SK-N-SH treated with all-trans-retinoic acid at 6 μM for 48 hours (cell line): ENCODE measurements at regions not wholly inside any gene's neighbourhood (a gene's known extent, or its start where the extent isn't known, plus 50 kb on each side); places are given as distances from the start of the nearest gene placed in this dataset.
"Not testable (repeated sequence)": the region's sequence is repeated elsewhere in the genome, so short reads cannot be mapped to it uniquely, and the experiment has no call there.

ENCODE experiments used
- ATAC-seq: fragments of 200-7000 bp; cut with Tn5 transposase; 3 replicates; pipeline ENCODE4 v1.9.1; 2020; ENCODE audit warnings: mild to moderate bottlenecking, moderate library complexity

DNA sequence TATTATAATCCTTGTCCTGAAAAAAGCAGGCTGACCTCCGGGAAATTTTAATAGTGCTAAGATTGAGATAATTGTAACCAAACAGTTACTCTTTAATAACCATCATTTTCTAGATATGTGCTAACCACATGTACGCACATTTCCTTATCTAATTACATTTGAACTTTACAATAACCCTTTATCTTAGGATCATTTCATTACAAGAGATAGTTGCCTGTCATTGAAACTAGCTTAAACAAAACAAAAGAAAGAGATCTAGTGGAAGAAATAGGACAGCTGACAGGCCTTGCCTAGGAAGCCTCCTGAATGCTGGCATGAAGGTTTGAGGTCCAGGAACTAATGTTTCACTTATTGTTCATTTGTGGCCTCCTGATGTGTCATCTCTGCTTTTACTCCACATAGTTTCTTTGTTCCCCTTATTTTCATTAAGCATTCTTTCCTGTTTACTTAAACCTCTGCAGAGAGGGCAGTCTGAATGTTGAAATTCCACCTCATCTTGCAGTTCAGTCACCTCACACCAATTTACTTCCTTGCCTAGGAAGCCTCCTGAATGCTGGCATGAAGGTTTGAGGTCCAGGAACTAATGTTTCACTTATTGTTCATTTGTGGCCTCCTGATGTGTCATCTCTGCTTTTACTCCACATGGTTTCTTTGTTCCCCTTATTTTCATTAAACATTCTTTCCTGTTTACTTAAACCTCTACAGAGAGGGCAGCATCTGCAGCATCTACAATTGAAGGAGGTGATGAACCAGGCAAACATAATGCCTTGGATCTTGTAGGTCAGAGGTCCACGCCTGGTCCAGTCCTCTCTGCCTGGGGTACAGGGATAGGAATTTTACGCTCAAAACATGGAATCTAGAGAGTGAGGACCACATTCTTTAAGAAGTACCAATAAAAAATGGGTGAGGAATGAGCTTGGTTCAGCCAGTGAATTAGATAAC, 247.5 kb downstream of the SPATA31A6 start:
- ATAC-seq = not testable (repeated sequence)

DNA sequence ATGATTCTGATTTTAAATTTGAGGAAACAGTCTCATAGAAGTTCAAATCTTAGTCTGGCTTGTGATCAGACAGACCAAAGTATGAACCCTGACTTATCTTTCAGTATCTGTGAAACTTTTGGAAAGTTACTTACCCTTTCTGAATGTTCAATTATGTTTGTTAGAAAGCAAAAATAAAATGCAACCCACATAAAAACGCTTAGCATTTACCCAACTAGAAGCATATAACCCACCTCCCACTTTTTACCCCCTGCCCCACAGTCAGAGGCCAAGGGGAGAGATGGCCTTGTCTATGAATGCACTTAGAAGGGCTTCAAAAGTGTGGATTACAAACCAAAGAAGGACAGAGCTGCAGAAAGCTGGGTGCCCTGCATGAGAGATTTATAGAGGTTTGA, 248.2 kb downstream of the SPATA31A6 start:
- ATAC-seq = not testable (repeated sequence)

DNA sequence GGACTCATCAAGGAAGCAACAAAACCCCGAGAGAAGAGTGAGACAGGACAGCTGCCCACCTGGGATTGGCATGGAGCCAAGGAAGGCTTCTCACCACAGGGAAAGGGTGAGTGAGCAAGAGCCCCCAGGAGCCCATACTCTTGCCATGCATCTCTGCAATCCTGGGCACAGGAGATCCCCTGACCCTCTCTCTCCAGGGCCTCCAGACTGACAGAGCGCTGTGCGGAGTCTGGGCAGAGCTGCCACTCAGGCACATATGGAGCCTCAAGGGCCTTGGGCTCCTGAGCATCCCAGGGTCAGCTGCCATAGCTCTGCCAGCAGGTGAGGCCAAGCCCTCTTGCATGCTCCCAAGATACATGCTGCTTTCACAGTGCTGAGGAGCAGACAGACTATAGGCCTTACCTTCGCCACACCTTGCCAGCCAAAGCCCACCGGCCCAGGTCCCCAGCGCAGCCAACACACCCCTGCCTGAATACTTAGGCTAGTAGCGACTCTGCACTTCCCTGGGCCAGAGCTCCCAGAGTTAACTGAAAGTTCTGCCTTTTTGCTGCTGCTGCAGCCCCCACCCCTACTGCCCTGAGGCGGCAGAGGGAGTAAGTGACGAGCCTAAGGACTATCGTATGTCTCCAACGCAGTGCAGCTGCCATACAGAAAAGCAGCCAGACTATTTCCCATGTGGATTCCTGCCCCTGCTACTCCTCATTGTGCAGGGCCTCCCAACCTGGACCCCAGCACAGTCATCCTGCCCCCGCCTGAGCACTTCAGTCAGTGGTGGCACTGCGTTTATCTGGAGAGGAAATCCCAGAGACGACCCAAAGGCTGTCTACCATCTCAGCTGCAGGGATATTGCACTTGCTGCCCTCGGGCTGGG, 251.6 kb downstream of the SPATA31A6 start:
- ATAC-seq = not testable (repeated sequence)

DNA sequence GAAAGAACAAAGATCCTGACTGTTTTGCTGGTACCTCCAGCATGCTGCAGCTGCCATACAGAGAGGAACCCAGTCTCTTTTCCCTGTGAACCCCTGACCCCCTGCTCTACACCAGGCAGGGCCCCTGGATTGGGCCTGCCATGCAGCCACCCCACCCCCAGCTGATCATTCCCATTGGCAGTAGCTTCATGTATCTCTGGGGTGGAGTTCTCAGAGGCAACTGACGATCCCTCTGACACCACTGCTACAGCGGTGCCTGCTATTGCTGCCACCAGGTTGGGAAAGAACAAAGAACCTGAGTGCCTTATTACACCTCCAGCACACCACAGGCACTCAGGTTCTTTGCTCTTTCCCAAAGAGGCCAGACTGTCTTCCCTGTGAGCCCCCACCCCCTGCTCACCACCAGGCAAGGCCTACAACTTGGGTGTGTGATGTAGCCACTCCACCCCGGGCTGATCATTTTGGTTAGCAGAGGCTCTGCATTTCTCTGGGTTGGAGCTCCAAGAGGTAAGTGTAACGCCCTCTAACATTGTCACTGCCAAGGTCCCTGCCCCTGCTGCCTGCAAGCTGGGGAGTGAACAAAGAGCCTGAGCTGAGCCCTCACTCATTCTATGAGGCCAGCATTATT, 252.4 kb downstream of the SPATA31A6 start:
- ATAC-seq = not testable (repeated sequence)

DNA sequence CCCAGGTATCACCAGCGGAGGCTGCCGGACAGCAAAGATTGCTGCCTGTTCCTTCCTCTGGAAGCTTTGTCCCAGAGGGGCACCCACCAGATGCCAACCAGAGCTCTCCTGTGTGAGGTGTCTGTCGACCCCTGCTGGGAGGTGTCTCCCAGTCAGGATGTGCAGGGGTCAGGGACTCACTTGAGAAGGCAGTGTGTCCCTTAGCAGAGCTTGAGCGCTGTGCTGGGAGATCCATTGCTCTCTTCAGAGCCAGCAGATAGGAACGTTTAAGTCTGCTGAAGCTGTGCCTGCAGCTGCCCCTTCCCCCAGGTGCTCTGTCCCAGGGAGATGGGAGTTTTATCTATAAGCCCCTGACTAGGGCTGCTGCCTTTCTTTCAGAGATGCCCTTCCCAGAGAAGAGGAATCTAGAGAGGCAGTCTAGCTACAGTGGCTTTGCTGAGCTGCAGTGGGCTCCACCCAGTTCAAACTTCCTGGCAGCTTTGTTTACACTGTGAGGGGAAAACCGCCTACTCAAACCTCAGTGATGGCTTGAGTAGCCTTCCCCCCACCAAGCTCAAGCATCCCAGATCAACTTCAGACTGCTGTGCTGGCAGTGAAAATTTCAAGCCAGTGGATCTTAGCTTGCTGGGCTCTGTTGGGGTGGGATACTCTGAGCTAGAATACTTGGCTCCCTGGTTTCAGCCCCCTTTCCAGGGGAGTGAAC, 253.7 kb downstream of the SPATA31A6 start:
- not testable (repeated sequence) for ATAC-seq

DNA sequence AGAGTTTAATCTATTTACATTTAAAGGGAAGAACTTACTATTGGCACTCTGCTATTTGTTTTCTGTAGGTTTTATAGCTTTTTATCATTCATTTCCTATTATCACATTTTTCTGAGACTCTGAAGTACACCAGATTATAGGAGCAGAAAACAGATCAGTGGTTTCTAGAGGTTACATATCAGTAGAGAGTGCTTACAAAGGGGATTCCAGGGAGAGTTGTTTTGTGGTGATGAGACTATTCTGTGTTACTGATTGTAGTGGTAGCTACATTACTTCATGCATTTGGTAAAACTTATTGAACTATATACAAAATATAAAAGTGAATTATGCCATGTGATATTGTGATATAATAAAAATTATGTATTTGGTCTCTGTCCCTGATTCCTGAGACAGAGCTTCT, 259.2 kb downstream of the SPATA31A6 start:
- not testable (repeated sequence) for ATAC-seq

DNA sequence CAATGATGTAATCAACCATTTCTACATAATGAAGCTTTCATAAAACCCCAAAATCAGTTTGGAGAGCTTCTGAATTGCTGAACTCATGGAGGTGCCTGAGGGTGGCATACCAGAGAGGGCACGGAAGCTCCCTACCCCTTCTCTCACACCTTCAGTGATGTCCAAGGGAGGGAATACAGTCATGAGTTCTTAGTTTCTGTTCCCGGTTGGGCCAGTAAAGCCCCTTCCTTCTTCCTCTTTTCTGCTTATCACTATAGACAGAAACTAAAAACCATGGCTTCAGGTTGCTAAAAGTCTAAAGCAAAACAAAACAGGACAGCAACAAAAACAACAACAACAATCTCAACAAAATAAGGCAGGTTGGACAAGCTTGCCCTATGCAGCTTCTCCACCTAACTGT, 260.0 kb downstream of the SPATA31A6 start:
- not testable (repeated sequence) for ATAC-seq

DNA sequence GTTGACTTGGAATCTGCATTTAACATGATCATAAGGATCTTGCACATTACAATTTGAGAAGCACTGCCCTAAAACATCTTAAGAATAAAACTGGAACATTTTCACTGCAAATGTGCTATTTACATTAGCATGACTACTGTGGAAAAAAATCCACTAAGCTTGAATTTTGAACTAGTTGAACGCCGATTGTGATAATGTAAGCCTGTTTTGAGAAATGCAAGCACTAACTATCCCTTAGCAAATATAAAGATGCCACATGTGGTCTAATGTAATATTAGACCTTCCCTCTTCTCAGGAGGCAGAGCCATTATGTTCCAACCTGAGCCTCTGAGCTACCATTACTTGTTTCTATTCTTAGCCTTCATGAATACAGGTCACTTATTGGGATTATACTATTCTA, 278.0 kb downstream of the SPATA31A6 start:
- ATAC-seq = not testable (repeated sequence)

DNA sequence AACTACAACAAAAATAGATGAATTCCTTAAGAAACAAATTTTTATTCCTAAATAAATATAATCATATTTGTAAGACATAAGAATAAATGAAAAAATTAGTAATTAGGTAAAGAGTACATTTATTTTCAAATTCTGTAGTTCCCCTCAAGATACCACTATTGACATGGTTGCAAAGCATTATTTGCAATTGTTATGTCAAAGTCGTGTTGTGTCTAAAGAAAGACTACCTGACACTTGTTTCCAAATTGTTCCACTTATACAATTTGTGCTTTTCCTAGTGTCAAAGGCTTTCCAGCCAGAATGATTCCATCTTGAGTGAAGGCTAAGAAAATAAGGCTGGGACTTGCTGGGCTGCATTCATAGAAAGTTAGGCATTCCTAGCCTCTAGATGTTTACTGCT, 278.4 kb downstream of the SPATA31A6 start:
- ATAC-seq = not testable (repeated sequence)

DNA sequence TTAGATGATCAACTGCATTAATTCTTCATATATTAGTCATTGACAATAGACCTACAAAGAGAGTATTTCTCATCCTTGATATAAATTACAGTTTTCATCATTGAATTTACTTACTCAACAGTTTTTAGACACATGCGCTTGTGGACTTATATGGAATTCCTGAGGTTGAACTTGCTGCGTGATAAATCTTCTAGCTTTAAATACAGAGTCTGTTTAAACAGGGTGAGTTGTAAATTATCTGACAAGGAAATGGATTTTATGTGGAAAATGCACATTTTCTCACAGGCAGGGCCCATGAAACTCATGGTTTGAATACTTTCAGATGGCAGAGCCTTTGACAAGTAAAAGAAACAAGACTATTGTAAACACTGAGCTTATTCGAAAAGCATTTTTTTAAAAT, 280.5 kb downstream of the SPATA31A6 start:
- ATAC-seq = not testable (repeated sequence)

DNA sequence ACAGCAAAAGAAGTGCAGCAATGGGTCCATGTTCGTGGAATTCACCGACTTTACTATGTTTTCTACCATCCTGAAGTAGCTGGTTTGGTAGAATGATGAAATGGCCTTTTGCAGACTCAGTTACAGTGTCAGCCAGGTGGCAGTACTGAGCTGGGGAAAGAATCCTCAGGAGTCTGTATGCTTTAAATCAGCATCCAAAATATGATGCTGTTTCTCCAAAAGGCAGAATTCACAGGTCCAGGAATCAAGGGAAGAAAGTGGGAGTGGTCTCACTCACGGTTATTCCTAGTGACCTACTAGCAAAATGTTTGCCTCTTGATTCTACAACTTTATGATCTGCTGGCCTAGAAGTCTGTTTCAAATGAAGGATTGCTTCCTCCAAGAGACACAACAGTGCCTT, 287.1 kb downstream of the SPATA31A6 start:
- not testable (repeated sequence) for ATAC-seq

DNA sequence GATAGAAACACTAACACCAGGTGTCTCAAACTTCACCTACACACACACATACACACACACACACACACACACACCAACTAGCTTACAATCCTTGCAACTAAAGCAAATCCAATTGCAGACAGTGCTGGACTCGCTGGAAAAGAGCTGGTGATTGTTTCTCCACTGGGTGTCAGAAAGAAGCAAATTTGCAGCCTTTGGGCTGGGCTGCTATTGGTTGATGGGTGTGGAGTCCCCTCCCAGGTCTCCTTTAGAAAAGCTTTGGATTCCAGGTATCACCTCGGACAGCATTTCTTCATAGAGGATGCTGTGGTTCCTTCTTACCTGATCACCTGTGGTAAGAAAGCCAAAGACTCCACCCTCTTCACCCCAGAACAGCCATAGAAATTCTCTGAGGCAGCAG, 307.5 kb downstream of the SPATA31A6 start:
- not testable (repeated sequence) for ATAC-seq

DNA sequence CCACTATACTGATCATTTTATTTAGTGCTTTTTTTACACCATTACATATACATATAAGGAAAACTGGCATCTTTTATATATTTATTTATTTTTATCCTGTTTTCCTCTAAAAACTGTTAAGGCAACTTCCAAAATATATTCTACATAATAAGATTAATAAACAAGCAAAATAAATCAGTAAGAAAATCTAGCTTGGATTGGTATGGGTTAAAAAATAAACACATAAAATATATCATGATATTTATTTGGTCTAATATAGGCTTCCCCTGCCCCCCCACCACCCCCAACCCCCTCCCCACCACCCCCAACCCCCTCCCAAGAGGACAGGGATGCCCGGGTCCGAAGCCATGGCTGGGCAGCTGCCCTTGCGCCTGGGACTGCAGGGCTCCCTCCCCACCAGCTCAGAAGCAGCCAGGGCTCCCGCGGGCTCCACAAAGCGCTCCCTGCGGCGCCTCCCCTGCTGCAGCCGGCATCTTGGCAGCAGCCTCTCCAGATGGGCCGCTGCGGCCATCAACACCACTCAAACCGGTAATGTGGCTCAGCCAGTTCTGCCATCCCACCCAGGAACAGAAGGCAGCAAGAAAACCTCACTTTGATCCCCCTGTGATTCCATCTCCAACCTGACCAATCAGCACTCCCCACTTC, 319.3 kb downstream of the SPATA31A6 start:
- ATAC-seq = not testable (repeated sequence)

DNA sequence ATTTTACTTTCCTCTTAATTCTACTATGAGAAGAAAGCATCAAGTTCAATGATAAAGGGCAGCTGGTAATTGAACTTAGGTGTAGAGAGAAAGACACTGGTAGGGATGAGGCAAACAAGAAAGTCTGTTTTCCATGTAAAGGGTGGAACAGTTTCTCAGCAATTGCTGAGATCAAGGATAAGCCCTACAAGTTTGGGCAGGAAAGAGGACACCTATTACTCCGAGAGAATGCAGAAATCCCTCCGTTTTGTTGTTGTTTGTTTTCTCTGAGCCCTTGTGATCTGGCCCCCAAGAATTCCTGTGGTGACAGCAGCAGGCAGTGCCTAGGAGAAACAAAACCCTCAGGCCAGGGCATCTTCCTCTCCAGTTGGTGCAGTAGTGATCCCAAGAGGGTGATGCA, 324.7 kb downstream of the SPATA31A6 start:
- ATAC-seq = not testable (repeated sequence)

DNA sequence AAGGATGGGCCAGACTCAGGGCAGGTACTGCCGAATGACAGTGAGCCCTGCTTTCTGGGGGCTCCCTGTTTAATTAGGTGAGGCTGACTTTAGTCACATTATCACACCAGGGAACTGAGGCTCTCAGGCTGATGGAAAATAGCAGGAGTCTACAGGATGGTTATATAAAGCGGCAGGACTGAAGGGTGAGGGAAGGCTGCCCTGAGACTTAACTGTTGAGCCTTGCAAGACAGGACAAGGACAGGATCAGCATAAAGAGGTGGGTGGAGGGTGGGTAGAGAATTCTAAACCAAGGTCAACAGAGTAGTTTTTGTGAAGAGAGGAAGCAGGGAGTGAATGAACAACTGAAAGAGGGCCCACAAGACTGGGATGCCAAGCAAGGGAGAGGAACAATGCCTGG, 330.1 kb downstream of the SPATA31A6 start:
- not testable (repeated sequence) for ATAC-seq

DNA sequence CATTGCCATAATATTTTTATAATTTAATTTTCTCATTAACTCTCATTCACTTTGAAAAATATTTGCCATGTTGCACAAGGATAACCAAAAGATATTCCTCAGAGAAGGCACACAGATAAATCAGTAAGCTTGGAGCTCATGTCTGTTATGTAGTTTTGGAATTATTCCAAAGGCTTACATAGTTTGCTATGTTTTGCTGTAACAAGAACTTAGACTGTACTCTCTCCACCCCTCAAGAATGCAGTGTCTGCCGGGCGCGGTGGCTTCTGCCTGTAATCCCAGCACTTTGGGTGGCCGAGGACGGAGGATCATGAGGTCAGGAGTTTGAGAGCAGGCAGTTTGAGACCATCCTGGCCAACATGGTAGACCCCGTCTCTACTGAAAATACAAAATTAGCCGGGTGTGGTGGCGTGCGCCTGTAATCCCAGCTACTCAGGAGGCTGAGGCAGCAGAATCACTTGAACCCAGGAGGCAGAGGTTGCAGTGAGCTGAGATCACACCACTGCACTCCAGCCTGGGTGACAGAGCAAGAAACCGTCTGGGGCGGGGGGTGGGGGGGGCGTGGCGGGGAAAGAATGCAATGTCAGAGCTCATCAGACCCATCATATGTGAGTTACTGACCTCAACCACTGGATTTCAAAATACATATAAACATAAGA, 351.0 kb downstream of the SPATA31A6 start:
- not testable (repeated sequence) for ATAC-seq

DNA sequence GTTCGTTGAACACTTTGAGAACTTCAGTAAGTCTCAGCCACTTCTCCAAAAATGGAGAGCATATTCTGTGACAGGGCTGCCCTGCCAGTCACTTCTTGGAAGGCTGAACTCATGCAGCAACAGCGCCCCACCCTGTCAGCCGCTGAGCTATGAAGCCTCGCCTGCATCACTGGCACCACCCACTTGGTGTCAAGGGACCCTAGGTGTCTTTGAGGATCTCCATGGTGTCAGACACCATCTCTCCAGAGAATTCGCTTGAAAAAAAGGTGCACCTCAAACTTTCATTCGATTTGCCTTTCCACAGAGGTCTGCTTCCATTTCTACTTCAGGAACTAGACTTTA, 351.5 kb downstream of the SPATA31A6 start:
- not testable (repeated sequence) for ATAC-seq

DNA sequence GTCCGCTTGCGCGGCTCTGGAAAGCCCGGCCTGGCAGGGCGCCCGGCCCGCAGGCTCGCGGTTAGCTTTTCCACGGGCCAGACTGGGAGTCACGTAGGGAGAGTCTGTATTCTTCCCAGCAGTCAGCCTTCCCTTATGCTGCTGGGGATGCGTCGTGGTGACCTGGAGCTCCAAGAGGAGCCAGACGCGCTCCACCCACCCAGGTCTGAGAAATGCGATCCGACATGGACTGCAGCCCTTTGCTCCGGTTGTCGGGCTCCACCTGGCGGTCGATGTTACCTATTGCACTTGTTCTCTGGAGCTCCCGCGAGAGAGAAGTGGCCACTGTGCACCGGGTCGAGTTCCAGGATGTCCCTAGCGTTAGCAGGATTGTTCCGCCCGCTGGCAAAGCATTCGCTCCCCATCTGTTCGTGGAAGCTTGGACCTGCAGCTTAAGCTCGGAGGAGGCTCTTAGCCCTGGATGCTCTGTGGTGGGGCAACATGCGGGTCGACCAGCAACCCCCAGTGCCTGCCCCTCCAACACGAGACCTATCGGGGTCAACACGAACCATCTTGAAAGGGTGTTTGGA, 367.4 kb downstream of the SPATA31A6 start:
- not testable (repeated sequence) for ATAC-seq

DNA sequence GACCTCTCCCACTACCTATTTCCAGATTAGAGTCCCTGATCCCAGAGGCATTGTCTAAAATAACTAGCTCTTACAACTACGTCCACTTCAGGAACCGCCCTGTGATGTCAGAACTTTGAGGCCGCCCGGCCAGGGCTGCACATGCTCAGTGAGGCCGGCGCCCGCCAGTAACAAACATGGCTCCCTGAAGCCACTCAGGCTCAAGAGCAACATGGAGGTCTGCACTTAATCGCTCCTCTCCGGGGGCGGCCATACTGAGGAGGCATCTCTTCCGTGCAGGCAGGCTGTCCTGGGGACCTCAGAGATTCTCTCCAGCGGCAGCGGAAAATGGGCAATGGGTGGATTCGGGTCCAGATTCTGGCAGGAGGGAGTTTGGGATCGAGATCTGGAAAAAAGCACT, 385.1 kb downstream of the SPATA31A6 start:
- ATAC-seq = not testable (repeated sequence)

DNA sequence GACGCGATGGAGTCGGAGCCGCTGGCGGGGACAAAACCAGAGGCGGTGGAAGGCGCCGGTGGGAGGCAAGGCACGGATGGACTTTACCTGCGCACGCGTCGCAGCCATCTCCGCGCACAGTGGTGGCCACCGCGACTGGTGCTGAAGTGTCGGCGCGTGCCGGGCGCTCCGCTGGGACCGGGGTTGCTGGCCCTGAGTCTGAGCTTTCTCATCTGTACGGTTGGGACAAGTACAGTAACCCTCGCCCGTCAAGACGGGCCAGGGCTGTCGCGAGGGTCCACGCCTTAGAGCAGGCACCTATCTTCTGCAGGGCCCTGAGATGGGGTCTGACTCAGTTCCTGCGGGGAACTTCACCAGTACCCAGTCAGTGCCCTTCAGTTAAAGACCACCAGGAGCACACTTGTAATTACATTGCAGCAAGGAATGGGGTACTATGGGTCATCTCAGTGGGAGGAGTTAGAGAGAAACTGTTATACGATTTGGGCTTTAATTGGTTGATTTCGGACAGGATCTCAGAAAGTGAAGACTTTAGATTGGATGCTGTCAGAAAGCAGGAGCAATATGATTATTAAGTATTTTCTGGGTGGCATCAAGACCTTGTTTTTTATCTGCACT, 385.6 kb downstream of the SPATA31A6 start:
- ATAC-seq = not testable (repeated sequence)
